MCF 10A (cell line): ENCODE measurements at regions not wholly inside any gene's neighbourhood (a gene's known extent, or its start where the extent isn't known, plus 50 kb on each side); places are given as distances from the start of the nearest gene placed in this dataset.

Experiments
- BruUV-seq: library from RNA; stranded (reverse); fragments of 400-500 nt; replicated peaks from 2 replicates; lab custom pipeline; 2021; lab: Mats Ljungman, UMichigan
- CTCF ChIA-PET: fragments of 300-600 bp; sonication (Branson Sonifier 250); formaldehyde crosslinking; extraction: SDS; loops from one replicate; lab custom pipeline; 2021; ENCODE audit warnings: antibody characterized with exemption, inconsistent platforms; lab: Yijun Ruan, JAX
- POLR2A ChIA-PET: fragments of 300-600, 350-650 bp; sonication (Branson Sonifier 250); formaldehyde crosslinking; extraction: SDS; loops from one replicate; lab custom pipeline; 2020; ENCODE audit warnings: antibody characterized with exemption, inconsistent platforms; lab: Yijun Ruan, JAX
- DNase-seq: peaks from one replicate; pipeline ENCODE4 v3.0.0-alpha.2; 2018; ENCODE audit not compliant: unreplicated experiment
- H3K27ac Mint-ChIP-seq: one replicate; pipeline ENCODE4 v1.8.0; 2022; ENCODE audit warnings: mild to moderate bottlenecking, low read depth, mixed read lengths; ENCODE audit not compliant: unreplicated experiment
- H3K27me3 Mint-ChIP-seq: one replicate; pipeline ENCODE4 v1.8.0; 2022; ENCODE audit warnings: mixed read lengths; ENCODE audit not compliant: insufficient read depth, unreplicated experiment
- H3K36me3 Mint-ChIP-seq: one replicate; pipeline ENCODE4 v1.8.0; 2022; ENCODE audit warnings: mild to moderate bottlenecking, moderate library complexity, mixed read lengths; ENCODE audit not compliant: insufficient read depth, unreplicated experiment
- H3K4me1 Mint-ChIP-seq: one replicate; pipeline ENCODE4 v1.8.0; 2022; ENCODE audit warnings: mixed read lengths; ENCODE audit not compliant: insufficient read depth, unreplicated experiment
- H3K4me3 Mint-ChIP-seq: one replicate; pipeline ENCODE4 v1.8.0; 2022; ENCODE audit warnings: mild to moderate bottlenecking, moderate library complexity, mixed read lengths; ENCODE audit not compliant: unreplicated experiment
- H3K9me3 Mint-ChIP-seq: one replicate; pipeline ENCODE4 v1.8.0; 2022; ENCODE audit warnings: mixed read lengths; ENCODE audit not compliant: unreplicated experiment
- intact Hi-C: fragments of 100-400 bp; cut with micrococcal nuclease; formaldehyde crosslinking; loops from 2 replicates; pipeline ENCODE4 v1.14.1; 2022
- TF ChIP-seq, protein P1 (sequence below): fragments of 200-600 bp; IDR thresholded peaks from one replicate; pipeline ENCODE4 v1.8.0; 2022; ENCODE audit warnings: antibody characterized with exemption, mild to moderate bottlenecking; ENCODE audit not compliant: unreplicated experiment

GRCh38 chr10:117726596-117727295, 184.2 kb downstream of the EMX2 start:
- H3K36me3 Mint-ChIP-seq: no peaks in the 10 kb centered on the region
- TF ChIP-seq, protein P1, sequence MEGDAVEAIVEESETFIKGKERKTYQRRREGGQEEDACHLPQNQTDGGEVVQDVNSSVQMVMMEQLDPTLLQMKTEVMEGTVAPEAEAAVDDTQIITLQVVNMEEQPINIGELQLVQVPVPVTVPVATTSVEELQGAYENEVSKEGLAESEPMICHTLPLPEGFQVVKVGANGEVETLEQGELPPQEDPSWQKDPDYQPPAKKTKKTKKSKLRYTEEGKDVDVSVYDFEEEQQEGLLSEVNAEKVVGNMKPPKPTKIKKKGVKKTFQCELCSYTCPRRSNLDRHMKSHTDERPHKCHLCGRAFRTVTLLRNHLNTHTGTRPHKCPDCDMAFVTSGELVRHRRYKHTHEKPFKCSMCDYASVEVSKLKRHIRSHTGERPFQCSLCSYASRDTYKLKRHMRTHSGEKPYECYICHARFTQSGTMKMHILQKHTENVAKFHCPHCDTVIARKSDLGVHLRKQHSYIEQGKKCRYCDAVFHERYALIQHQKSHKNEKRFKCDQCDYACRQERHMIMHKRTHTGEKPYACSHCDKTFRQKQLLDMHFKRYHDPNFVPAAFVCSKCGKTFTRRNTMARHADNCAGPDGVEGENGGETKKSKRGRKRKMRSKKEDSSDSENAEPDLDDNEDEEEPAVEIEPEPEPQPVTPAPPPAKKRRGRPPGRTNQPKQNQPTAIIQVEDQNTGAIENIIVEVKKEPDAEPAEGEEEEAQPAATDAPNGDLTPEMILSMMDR: no peak
- intact Hi-C loops: no loop called here
- ChIA-PET CTCF (interaction anchor here (0.6 to 1.2 kb wide), 3 partner anchors 9 to 1452 kb away, joined by 3 to 5 read pairs (median 4); no protein-coding TSS in a partner anchor), POLR2A (no interaction called here)
- no peaks in the 10 kb centered on the region for H3K4me1 Mint-ChIP-seq
- no peak overlapping the region for H3K27ac Mint-ChIP-seq
- no TSS peak for BruUV-seq
- H3K27me3 Mint-ChIP-seq: no peaks in the 10 kb centered on the region
- no peak overlapping the region for H3K4me3 Mint-ChIP-seq
- H3K9me3 Mint-ChIP-seq: peaks cover 7% of the 10 kb centered on the region
- no peak for DNase-seq

DNA sequence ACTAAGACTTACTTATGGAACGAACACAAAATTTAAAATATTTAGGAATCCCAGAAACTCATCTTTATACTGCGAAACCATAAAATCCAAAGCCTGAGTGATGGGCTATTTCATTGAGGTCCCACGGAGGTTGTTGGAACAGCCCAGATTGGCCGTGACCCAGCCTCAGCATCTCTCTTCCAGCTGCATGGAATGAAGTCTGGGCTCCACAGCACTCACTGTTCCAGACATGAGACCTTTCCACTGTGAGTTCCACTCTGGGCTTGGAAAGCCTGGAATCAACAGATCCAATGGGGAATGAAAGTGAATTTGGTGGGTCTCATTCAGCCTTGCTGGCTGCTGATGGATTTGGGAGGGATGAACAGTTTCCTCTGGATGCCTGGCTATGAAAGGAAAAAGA, 184.9 kb downstream of the EMX2 start:
- no peak for DNase-seq
- BruUV-seq: no TSS peak
- ChIA-PET POLR2A (no interaction called here), CTCF (interaction anchor here (1.0 kb wide), 1 partner anchor 11 kb away, joined by 4 read pairs; no protein-coding TSS in a partner anchor)
- Mint-ChIP-seq H3K9me3 (peaks cover 7% of the 10 kb centered on the region), H3K4me1 (no peaks in the 10 kb centered on the region), H3K4me3 (no peak overlapping the region), H3K27ac (no peak overlapping the region), H3K27me3 (no peaks in the 10 kb centered on the region), H3K36me3 (no peaks in the 10 kb centered on the region)
- TF ChIP-seq, protein P1: no peak
- intact Hi-C loops: no loop called here

DNA sequence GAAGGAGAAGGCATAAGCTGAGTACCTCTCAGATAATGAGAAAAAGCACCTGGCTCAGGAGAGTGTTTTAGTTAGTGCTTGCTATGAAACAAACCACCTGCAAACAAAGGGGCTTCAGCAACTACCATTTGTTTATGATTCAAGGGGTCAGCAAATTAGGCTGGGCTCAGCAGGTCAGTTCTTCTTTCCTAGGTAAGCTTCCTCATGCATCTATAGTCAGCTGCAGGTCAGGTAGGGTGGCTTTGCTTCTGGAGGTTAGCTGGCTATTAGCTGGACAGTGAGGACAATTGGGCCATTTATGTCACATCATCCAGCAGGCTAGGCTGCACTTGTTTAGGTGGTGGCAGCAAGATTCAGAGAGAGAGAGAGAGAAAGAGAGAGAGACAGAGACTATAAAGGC, 185.5 kb downstream of the EMX2 start:
- Mint-ChIP-seq H3K4me1 (no peaks in the 10 kb centered on the region), H3K36me3 (no peaks in the 10 kb centered on the region), H3K4me3 (no peak overlapping the region), H3K27me3 (no peaks in the 10 kb centered on the region), H3K27ac (no peak overlapping the region), H3K9me3 (peaks cover 7% of the 10 kb centered on the region)
- TF ChIP-seq, protein P1: no peak
- intact Hi-C loops: no loop called here
- ChIA-PET CTCF (no interaction called here), POLR2A (no interaction called here)
- no TSS peak for BruUV-seq
- DNase-seq: no peak

DNA sequence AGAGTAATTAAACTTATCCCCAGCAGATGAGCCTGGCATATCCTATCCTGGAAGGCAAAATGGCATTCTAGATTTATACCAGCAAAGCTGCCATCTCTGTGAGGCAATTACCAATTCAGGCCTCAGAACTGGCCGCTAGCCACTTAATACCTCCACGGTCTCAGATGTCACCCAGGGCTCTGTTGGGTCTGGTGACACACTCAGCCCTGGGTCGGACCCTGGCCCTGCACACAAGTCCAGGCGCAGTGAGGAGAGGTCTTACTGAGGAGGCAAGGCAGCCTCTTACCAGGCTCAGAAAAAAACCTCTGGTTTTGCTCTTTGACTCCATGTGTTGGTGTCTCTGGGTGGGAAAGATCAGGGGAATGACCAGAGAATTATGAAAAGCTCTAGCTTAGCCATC, 186.6 kb downstream of the EMX2 start:
- peaks cover 7% of the 10 kb centered on the region for H3K9me3 Mint-ChIP-seq
- no peaks in the 10 kb centered on the region for H3K36me3 Mint-ChIP-seq
- H3K4me1 Mint-ChIP-seq: no peaks in the 10 kb centered on the region
- H3K27me3 Mint-ChIP-seq: no peaks in the 10 kb centered on the region
- no peak for DNase-seq
- H3K27ac Mint-ChIP-seq: no peak overlapping the region
- ChIA-PET CTCF (interaction anchor here (0.6 kb wide), 1 partner anchor 46 kb away, joined by 3 read pairs; no protein-coding TSS in a partner anchor), POLR2A (no interaction called here)
- H3K4me3 Mint-ChIP-seq: no peak overlapping the region
- BruUV-seq: no TSS peak
- TF ChIP-seq, protein P1: no peak
- intact Hi-C loops: no loop called here
